ENCODE measurements at regions not wholly inside any gene's neighbourhood (a gene's known extent, or its start where the extent isn't known, plus 50 kb on each side); places are given as distances from the start of the nearest gene placed in this dataset.

DNA sequence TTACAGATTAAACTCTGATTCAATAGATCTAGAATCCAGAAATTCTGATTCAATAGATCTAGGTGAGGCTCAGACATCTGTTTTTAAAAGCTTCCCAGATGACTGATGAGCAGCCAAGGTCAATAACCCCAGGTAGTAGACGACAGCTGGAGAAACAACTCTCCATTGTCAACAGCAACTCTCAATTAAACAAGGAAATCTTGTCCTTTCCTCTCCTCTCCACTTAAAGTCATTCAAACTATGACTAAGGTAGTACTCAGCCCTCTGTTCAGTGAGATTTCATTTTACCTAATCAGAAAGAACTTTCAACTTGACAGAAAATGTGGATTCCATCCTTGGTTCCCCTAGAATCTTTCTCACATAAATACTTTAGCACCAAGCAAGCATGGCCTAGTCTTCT is 94.6 kb upstream of the SCG2 start:
- no peak for TF ChIP-seq EZH2 (IDR thresholded peaks at IDR 0.05; ENCODE audit: borderline replicate concordance, insufficient read depth, low read length, poor library complexity, severe bottlenecking)
- TF ChIP-seq CTCF (IDR thresholded peaks at IDR 0.05; ENCODE audit: poor library complexity, severe bottlenecking) = no peak
- TF ChIP-seq, protein P1, sequence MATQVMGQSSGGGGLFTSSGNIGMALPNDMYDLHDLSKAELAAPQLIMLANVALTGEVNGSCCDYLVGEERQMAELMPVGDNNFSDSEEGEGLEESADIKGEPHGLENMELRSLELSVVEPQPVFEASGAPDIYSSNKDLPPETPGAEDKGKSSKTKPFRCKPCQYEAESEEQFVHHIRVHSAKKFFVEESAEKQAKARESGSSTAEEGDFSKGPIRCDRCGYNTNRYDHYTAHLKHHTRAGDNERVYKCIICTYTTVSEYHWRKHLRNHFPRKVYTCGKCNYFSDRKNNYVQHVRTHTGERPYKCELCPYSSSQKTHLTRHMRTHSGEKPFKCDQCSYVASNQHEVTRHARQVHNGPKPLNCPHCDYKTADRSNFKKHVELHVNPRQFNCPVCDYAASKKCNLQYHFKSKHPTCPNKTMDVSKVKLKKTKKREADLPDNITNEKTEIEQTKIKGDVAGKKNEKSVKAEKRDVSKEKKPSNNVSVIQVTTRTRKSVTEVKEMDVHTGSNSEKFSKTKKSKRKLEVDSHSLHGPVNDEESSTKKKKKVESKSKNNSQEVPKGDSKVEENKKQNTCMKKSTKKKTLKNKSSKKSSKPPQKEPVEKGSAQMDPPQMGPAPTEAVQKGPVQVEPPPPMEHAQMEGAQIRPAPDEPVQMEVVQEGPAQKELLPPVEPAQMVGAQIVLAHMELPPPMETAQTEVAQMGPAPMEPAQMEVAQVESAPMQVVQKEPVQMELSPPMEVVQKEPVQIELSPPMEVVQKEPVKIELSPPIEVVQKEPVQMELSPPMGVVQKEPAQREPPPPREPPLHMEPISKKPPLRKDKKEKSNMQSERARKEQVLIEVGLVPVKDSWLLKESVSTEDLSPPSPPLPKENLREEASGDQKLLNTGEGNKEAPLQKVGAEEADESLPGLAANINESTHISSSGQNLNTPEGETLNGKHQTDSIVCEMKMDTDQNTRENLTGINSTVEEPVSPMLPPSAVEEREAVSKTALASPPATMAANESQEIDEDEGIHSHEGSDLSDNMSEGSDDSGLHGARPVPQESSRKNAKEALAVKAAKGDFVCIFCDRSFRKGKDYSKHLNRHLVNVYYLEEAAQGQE (IDR thresholded peaks at IDR 0.05; ENCODE audit: borderline replicate concordance) = no peak
- no peak for TF ChIP-seq SMC3 (conservative IDR thresholded peaks at IDR 0.05; ENCODE audit: poor library complexity)
- TF ChIP-seq TAF1 (IDR thresholded peaks at IDR 0.05; ENCODE audit: low read depth) = no peak
- TF ChIP-seq RAD21 (conservative IDR thresholded peaks at IDR 0.05) = no peak
- TF ChIP-seq EP300 (conservative IDR thresholded peaks at IDR 0.05; ENCODE audit: poor library complexity, severe bottlenecking) = no peak
- no peak for TF ChIP-seq MXI1 (conservative IDR thresholded peaks at IDR 0.05; ENCODE audit: poor library complexity, severe bottlenecking)
- TF ChIP-seq POLR2AphosphoS5 (IDR thresholded peaks at IDR 0.05) = no peak

Data from neural cell (in vitro differentiated cells).